ENCODE measurements at regions not wholly inside any gene's neighbourhood (a gene's known extent, or its start where the extent isn't known, plus 50 kb on each side); places are given as distances from the start of the nearest gene placed in this dataset.

DNA sequence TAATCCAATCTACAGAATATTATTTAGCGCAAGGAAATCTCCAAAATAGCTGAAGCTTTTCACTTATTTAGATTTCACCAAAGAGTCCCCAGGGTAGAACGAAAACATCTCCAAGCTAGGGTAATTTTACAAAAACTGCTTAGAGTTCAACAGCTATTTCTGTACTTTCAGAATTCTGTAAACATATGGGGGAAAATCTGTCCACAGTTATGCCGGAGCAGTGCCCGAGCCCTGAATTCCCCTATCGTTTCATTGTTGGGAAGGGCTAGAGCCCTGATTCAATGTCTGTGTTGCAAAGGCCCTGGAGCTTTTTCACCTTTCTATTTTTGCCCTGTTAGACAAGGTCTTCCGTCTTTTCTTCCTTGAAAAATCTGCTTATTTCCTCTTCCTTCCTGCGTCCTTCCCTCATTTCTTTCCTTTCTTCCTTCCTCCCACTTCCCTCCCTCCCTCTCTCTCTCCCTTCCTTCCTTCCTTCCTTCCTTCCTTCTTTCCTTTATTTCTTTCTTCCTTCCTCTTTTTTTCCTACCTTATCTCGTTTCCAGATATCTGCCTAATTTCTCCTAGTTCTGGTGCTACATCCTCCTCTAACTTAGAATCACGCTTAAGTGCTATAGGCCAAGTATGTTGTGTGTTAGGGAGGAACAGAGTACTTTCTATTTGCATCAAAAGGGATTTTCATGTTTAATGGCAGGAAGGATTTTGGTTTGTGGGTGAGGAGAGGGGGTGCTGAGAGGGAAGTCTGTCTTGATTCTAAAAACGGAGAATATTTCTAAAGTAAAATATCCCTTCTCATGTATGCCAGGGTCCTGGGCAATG is 122.5 kb upstream of the BMP2 start:
- TF ChIP-seq YY1 (IDR thresholded peaks at IDR 0.05) (no peak), FOXA1 (IDR thresholded peaks at IDR 0.05) (no peak), EGR1 (IDR thresholded peaks at IDR 0.05; ENCODE audit: low read depth in 2 of 2) (no peak), HNF4G (IDR thresholded peaks at IDR 0.05) (no peak)
- TF ChIP-seq, protein P1, sequence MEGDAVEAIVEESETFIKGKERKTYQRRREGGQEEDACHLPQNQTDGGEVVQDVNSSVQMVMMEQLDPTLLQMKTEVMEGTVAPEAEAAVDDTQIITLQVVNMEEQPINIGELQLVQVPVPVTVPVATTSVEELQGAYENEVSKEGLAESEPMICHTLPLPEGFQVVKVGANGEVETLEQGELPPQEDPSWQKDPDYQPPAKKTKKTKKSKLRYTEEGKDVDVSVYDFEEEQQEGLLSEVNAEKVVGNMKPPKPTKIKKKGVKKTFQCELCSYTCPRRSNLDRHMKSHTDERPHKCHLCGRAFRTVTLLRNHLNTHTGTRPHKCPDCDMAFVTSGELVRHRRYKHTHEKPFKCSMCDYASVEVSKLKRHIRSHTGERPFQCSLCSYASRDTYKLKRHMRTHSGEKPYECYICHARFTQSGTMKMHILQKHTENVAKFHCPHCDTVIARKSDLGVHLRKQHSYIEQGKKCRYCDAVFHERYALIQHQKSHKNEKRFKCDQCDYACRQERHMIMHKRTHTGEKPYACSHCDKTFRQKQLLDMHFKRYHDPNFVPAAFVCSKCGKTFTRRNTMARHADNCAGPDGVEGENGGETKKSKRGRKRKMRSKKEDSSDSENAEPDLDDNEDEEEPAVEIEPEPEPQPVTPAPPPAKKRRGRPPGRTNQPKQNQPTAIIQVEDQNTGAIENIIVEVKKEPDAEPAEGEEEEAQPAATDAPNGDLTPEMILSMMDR (IDR thresholded peaks at IDR 0.05; ENCODE audit: low read depth, low read length, missing input control): no peak
- TF ChIP-seq, protein P2, sequence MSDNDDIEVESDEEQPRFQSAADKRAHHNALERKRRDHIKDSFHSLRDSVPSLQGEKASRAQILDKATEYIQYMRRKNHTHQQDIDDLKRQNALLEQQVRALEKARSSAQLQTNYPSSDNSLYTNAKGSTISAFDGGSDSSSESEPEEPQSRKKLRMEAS (IDR thresholded peaks at IDR 0.05): no peak
